K562 (cell line): ENCODE measurements at regions not wholly inside any gene's neighbourhood (a gene's known extent, or its start where the extent isn't known, plus 50 kb on each side); places are given as distances from the start of the nearest gene placed in this dataset.

Source experiments
- AFF1 ChIP-seq, 2 experiments: fragments of 450-650 bp; IDR thresholded peaks; 2 replicates each; pipeline ENCODE4 v1.6.1; 2018; ENCODE audit warnings: mild to moderate bottlenecking in 2 of 2, low read depth in 1 of 2; ENCODE audit not compliant: partially characterized antibody in 2 of 2
- CBX8 ChIP-seq: fragments of 200-600 bp; sonication (generic); IDR thresholded peaks from 2 replicates; pipeline ENCODE4 v1.6.1; 2012; ENCODE audit warnings: borderline replicate concordance, mixed run types, low read depth, mild to moderate bottlenecking, moderate library complexity, mixed read lengths, low read length, control low read depth, inconsistent platforms; ENCODE audit not compliant: poor library complexity, severe bottlenecking; ENCODE audit errors: extremely low read depth
- JUND ChIP-seq, 2 experiments: IDR thresholded peaks; 2 replicates in 1 of 2; 3 replicates in 1 of 2; pipeline ENCODE4 v1.6.1; 2011; ENCODE audit warnings: borderline replicate concordance in 2 of 2, low read depth in 2 of 2, low read length in 2 of 2, improper control_type of control experiment in 1 of 2, missing biosample characterization in 1 of 2, missing genetic modification characterization in 1 of 2, missing genetic modification reagents in 1 of 2
- PYGO2 ChIP-seq: fragments of 450-650 bp; IDR thresholded peaks from 2 replicates; pipeline ENCODE4 v1.6.1; 2016; ENCODE audit warnings: mild to moderate bottlenecking, missing genetic modification characterization, moderate library complexity, missing compliant biosample characterization
- RCOR1 ChIP-seq, 2 experiments: IDR thresholded peaks; 2 replicates each; pipeline ENCODE4 v1.6.1; 2012; ENCODE audit warnings: low read depth in 2 of 2, low read length in 2 of 2, borderline replicate concordance in 1 of 2, improper control_type of control experiment in 1 of 2
- ZNF347 ChIP-seq: fragments of 450-650 bp; formaldehyde crosslinking; IDR thresholded peaks from 2 replicates; pipeline ENCODE4 v1.4.0; 2020; ENCODE audit warnings: low read depth, mild to moderate bottlenecking, moderate library complexity
- ZZZ3 ChIP-seq: fragments of 450-650 bp; IDR thresholded peaks from 2 replicates; pipeline ENCODE4 v1.6.1; 2016; ENCODE audit warnings: antibody characterized with exemption, mild to moderate bottlenecking, moderate library complexity

- TF ChIP-seq AFF1 (IDR thresholded peaks at IDR 0.05; ENCODE audit: low read depth in 1 of 2, partially characterized antibody in 2 of 2) (no peak), ZNF347 (CRISPR knock-in tag) (no peak), PYGO2 (tag) (no peak), RCOR1 (IDR thresholded peaks at IDR 0.05; ENCODE audit: borderline replicate concordance in 1 of 2, low read depth in 2 of 2, low read length in 2 of 2) (no peak), ZZZ3 (no peak), JUND (IDR thresholded peaks at IDR 0.05; ENCODE audit: borderline replicate concordance, low read depth, low read length) (no peak), JUND (tag; IDR thresholded peaks at IDR 0.05; ENCODE audit: borderline replicate concordance, low read depth, low read length) (no peak), CBX8 (no peak)
Measured at GRCh38 chr1:214198571-214198970, 82.4 kb upstream of the SMYD2 start (continued).
